Activated CD4-positive, alpha-beta T cell treated with anti-CD3 and anti-CD28 coated beads for 36 hours (primary cell): ENCODE measurements at regions not wholly inside any gene's neighbourhood (a gene's known extent, or its start where the extent isn't known, plus 50 kb on each side); places are given as distances from the start of the nearest gene placed in this dataset.
"Not testable (repeated sequence)": the region's sequence is repeated elsewhere in the genome, so short reads cannot be mapped to it uniquely, and the experiment has no call there.

Experiments
- ATAC-seq: fragments of 200-7000 bp; cut with Tn5 transposase; one replicate; pipeline ENCODE4 v1.10.0; 2021; ENCODE audit warnings: mild to moderate bottlenecking, moderate library complexity
- CTCF ChIA-PET: fragments of 350-600 bp; sonication (Branson Sonifier 250); formaldehyde crosslinking; loops from one replicate; lab custom pipeline; 2021; ENCODE audit warnings: antibody characterized with exemption; lab: Charles Lee
- POLR2A ChIA-PET: fragments of 350-600 bp; sonication (Branson Sonifier 250); formaldehyde crosslinking; loops from one replicate; lab custom pipeline; 2021; ENCODE audit warnings: antibody characterized with exemption, inconsistent platforms; lab: Charles Lee
- DNase-seq: peaks from one replicate; pipeline ENCODE4 v3.0.0-alpha.2; 2020
- H3K27ac Mint-ChIP-seq: one replicate; pipeline ENCODE4 v1.8.0; 2021; ENCODE audit warnings: mixed read lengths
- H3K27me3 Mint-ChIP-seq: one replicate; pipeline ENCODE4 v1.8.0; 2021; ENCODE audit warnings: mixed read lengths
- H3K36me3 Mint-ChIP-seq: one replicate; pipeline ENCODE4 v1.8.0; 2021; ENCODE audit warnings: low read depth, mixed read lengths
- H3K4me1 Mint-ChIP-seq: one replicate; pipeline ENCODE4 v1.8.0; 2021; ENCODE audit warnings: mixed read lengths
- H3K4me3 Mint-ChIP-seq: one replicate; pipeline ENCODE4 v1.8.0; 2021; ENCODE audit warnings: mild to moderate bottlenecking, moderate library complexity, mixed read lengths
- H3K9me3 Mint-ChIP-seq: one replicate; pipeline ENCODE4 v1.8.0; 2021; ENCODE audit warnings: low read depth, mixed read lengths
- intact Hi-C, 2 experiments: fragments of 100-400 bp; cut with DNase I in 1 of 2; cut with micrococcal nuclease in 1 of 2; formaldehyde crosslinking; loops; one replicate each; pipeline versions ENCODE4 v1.14.2 to v1.15.1; 2022 to 2024; cut with DNase I, micrococcal nuclease

DNA sequence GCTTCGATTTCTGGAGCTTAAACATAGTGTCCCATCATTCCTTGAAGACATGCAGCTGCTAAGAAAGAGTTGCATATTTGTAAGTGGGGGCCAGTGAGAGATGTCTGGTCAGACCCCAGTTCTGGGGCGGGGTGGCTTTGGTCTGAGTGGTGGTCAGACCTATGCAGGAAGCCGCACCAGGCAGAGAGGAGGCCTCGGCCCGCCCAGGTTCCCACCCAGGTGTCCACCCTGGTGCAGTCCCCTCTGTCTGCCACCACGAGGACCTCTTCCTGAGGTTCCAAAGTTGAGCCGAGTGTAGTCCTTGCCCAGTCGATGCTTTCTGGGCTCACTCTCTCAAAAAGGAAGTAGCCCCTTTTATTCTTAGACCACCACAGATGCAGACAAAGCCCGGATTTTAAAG, 122.6 kb upstream of the DLG1 start:
- no peak for DNase-seq
- Mint-ChIP-seq H3K9me3 (no peaks in the 10 kb centered on the region), H3K27me3 (peaks cover 6% of the 10 kb centered on the region), H3K36me3 (no peaks in the 10 kb centered on the region), H3K4me3 (no peak overlapping the region), H3K27ac (no peak overlapping the region), H3K4me1 (no peaks in the 10 kb centered on the region)
- ChIA-PET POLR2A (no interaction called here), CTCF (no interaction called here)
- intact Hi-C loops: no loop called here
- ATAC-seq: no peak

DNA sequence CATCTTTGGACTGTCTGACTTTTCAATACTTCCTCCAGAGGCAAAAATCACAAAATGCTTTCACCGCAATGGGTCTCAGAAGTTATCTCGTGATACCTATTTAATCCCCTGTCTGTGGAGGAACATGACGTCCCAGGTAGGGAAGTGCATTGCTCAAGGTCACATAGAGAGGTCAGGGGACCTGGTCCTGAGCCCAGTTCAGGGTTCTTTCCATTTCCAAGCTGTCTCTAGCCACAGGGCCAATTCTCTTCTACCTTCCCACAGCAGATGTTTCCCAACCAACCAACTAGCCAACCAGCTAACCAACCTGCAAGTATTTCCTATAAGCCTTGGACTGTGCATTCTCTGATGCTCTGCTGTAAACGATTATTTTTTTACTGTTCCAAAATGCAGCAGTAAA, 122.2 kb upstream of the DLG1 start:
- H3K4me3 Mint-ChIP-seq: no peak overlapping the region
- H3K36me3 Mint-ChIP-seq: no peaks in the 10 kb centered on the region

DNA sequence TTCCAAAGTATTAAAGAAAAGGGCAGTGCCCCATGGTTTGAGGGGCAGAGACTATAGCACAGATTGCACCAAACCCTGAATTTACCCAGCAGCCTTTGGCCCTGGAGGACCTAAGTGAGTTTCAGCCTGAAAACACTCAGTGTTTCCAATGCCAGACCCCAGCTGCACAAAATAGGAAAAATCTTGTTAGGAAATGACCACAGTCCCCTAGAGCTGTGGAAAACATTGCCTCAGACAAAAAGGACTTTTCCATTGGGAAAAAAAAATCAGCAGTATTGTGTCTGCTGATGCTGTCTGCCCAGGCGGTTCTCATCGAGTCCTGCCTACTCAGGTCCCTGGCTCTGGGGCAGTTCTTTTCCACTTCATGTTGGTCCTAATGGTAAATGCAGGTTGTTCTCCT, 121.7 kb upstream of the DLG1 start:
- Mint-ChIP-seq H3K27me3 (peaks cover 6% of the 10 kb centered on the region), H3K4me1 (no peaks in the 10 kb centered on the region), H3K27ac (no peak overlapping the region), H3K9me3 (no peaks in the 10 kb centered on the region), H3K36me3 (no peaks in the 10 kb centered on the region), H3K4me3 (no peak overlapping the region)
- DNase-seq (no peak), ATAC-seq (no peak)
- ChIA-PET CTCF (interaction anchor here (0.5 kb wide), 1 partner anchor 25 kb away, joined by 4 read pairs; no protein-coding TSS in a partner anchor), POLR2A (no interaction called here)
- intact Hi-C loops: no loop called here

More for the DNA sequence above, 122.2 kb upstream of the DLG1 start:
- Mint-ChIP-seq H3K9me3 (no peaks in the 10 kb centered on the region), H3K4me1 (no peaks in the 10 kb centered on the region), H3K27ac (no peak overlapping the region), H3K27me3 (peaks cover 6% of the 10 kb centered on the region)
- intact Hi-C loops: no loop called here
- ATAC-seq (no peak), DNase-seq (no peak)
- ChIA-PET CTCF (interaction anchor here (0.5 kb wide), 1 partner anchor 26 kb away, joined by 4 read pairs; no protein-coding TSS in a partner anchor), POLR2A (no interaction called here)

DNA sequence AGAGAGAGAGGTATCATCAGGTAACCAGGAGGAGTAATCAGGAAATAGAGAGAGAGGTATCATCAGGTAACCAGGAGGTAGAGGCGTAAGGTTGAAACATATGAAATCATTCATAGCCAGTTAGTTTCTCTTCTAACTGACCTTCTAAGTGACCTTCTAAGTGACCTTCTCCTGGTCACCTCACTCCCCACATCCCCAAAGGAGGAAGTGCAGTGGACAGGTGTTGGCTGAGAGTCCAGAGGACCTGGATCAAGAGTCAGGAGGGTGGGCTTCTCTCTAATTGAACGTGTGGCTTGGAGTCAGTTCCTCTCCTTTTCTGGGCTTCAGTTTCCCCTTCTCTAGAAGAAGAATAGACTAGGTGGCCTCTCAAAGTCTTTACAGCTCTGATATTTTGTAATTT, 121.3 kb upstream of the DLG1 start:
- intact Hi-C loops: no loop called here
- no peaks in the 10 kb centered on the region for H3K9me3 Mint-ChIP-seq
- CTCF ChIA-PET: interaction anchor here (0.5 kb wide), 1 partner anchor 25 kb away, joined by 4 read pairs; no protein-coding TSS in a partner anchor
- no peaks in the 10 kb centered on the region for H3K36me3 Mint-ChIP-seq
- H3K27ac Mint-ChIP-seq: no peak overlapping the region
- POLR2A ChIA-PET: no interaction called here
- no peak for ATAC-seq
- peaks cover 6% of the 10 kb centered on the region for H3K27me3 Mint-ChIP-seq
- H3K4me3 Mint-ChIP-seq: no peak overlapping the region
- no peak for DNase-seq
- no peaks in the 10 kb centered on the region for H3K4me1 Mint-ChIP-seq

DNA sequence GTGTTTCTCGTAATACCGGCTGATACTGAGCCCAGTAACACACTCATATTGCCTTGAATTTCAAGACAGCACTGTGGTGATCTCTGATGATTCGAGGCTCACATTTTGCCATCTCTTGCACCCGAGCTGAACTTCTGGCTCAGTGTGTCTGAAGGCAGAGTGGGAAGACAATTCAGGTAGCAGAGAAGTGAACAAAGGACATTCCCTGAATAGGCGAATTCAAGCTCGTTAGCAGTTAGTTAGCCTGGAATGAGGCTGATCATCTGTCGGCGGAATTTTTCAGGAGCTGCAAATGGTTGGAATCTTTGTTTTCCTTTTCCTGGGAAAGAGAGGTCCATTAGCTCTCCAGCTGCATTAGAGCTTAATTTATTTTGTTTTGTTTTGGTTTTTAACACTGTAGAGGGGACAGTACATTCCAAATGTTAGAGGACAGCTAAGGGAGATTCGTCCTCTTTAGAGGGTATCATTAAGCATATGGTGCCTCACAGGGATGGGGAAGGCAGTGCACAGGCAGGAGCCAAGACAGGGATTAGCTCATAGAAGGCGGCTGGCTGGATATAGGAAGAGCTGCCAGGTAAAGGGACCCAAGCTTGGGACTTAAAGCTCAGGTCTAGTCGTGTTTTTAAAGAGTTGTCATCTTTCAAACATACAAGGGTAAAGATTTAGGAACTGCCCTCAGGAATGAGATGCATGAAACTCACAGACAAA, 119.7 kb upstream of the DLG1 start:
- no peak for DNase-seq
- H3K9me3 Mint-ChIP-seq: peaks cover 2% of the 10 kb centered on the region
- no peaks in the 10 kb centered on the region for H3K36me3 Mint-ChIP-seq
- ChIA-PET POLR2A (no interaction called here), CTCF (interaction anchor here (0.6 to 0.8 kb wide), 4 partner anchors 10 to 62 kb away, joined by 3 to 4 read pairs (median 3); no protein-coding TSS in a partner anchor)
- ATAC-seq: no peak
- H3K27ac Mint-ChIP-seq: no peak overlapping the region
- intact Hi-C loops: no loop called here
- no peak overlapping the region for H3K4me3 Mint-ChIP-seq
- no peaks in the 10 kb centered on the region for H3K4me1 Mint-ChIP-seq
- peaks cover 3% of the 10 kb centered on the region for H3K27me3 Mint-ChIP-seq

DNA sequence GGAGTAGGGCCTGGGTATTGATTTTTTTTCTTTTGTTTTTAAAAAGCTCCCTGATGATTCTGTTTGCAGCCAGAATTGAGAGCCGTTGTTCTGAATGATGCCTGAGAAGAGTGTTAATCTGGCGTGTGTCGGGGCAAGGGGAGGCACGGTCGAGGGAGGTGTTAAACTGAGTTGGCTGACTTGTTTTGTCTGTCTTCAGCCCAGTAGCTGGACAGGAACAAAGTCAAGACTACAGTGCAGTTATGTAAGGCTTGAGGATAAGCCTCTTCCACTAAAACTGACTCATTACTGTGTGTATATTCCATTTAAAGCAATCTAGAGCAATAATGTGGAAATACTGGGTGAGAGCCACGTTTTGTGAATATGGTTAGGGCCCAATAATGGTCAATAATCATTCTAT, 119.0 kb upstream of the DLG1 start:
- Mint-ChIP-seq H3K36me3 (no peaks in the 10 kb centered on the region), H3K9me3 (peaks cover 2% of the 10 kb centered on the region), H3K27ac (no peak overlapping the region), H3K4me3 (no peak overlapping the region), H3K27me3 (peaks cover 3% of the 10 kb centered on the region), H3K4me1 (no peaks in the 10 kb centered on the region)
- intact Hi-C loops: no loop called here
- ChIA-PET POLR2A (no interaction called here), CTCF (interaction anchor here (0.7 to 0.8 kb wide), 3 partner anchors 11 to 17 kb away, joined by 3 read pairs; no protein-coding TSS in a partner anchor)
- ATAC-seq: no peak
- no peak for DNase-seq

DNA sequence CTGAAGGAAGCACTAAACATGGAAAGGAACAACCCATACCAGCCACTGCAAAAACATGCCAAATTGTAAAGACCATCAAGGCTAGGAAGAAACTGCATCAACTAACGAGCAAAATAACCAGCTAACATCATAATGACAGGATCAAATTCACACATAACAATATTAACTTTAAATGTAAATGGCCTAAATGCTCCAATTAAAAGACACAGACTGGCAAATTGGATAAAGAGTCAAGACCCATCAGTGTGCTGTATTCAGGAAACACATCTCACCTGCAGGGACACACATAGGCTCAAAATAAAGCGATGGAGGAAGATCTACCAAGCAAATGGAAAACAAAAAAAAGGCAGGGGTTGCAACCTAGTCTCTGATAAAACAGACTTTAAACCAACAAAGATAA, 113.5 kb upstream of the DLG1 start:
- H3K9me3 Mint-ChIP-seq, H3K36me3 Mint-ChIP-seq, H3K4me1 Mint-ChIP-seq, intact Hi-C loops, CTCF ChIA-PET, ATAC-seq, POLR2A ChIA-PET, DNase-seq, H3K27ac Mint-ChIP-seq, H3K4me3 Mint-ChIP-seq: not testable (repeated sequence)
- peaks cover 11% of the 10 kb centered on the region for H3K27me3 Mint-ChIP-seq

DNA sequence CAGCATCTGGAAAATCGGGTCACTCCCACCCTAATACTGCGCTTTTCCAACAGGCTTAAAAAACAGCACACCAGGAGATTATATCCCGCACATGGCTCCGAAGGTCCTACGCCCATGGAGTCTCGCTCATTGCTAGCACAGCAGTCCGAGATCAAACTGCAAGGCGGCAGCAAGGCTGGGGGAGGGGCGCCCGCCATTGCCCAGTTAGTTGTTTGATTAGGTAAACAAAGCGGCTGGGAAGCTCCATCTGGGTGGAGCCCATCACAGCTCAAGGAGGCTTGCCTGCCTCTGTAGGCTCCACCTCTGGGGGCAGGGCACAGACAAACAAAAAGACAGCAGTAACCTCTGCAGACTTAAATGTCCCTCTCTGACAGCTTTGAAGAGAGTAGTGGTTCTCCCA, 111.8 kb upstream of the DLG1 start:
- H3K4me3 Mint-ChIP-seq, intact Hi-C loops, H3K27ac Mint-ChIP-seq, H3K9me3 Mint-ChIP-seq, DNase-seq, H3K36me3 Mint-ChIP-seq, H3K4me1 Mint-ChIP-seq, CTCF ChIA-PET, ATAC-seq, POLR2A ChIA-PET: not testable (repeated sequence)
- peaks cover 11% of the 10 kb centered on the region for H3K27me3 Mint-ChIP-seq

DNA sequence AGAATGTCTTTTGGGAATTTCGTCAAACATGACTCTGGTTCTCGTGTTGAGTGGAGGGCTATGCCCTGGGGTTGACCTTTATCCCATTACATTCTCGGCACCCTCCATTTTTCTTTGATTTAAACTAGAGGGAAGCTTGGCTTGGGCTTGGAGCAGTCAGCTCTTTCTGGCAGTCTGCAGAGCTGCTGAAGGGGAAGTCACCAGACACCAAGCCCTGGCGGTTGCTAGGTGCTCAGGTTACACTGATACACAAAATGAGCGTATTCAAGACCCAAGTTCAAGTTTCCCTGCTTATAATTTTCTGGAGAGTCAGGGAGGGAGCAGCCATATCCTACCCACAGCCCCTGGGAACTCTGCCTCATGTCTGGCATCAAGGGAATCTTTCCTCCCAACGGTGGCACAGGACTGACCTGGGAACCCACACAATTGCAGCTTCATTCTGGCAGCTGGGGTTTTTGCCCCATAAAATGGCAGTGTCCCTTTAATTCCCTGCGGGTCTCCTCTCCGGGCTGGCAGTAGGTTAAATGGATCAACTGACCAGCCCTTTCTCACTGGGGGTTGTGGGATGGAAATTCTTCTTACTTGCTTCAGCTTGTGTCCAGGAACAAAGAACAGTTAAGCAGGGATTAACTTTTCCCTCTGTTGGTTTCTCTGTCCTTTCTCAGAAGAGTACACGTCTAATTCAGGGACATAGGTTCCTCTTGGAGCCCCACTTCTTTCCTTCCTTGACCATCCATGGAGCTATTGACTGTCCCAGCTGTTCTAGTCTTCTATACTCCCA, 110.0 kb upstream of the DLG1 start:
- Mint-ChIP-seq H3K4me3 (no peak overlapping the region), H3K36me3 (no peaks in the 10 kb centered on the region), H3K9me3 (peaks cover 5% of the 10 kb centered on the region), H3K27ac (no peak overlapping the region), H3K27me3 (peaks cover 16% of the 10 kb centered on the region), H3K4me1 (no peaks in the 10 kb centered on the region)
- ATAC-seq (no peak), DNase-seq (no peak)
- intact Hi-C loops: no loop called here
- CTCF ChIA-PET: no interaction called here
- POLR2A ChIA-PET: no interaction called here

DNA sequence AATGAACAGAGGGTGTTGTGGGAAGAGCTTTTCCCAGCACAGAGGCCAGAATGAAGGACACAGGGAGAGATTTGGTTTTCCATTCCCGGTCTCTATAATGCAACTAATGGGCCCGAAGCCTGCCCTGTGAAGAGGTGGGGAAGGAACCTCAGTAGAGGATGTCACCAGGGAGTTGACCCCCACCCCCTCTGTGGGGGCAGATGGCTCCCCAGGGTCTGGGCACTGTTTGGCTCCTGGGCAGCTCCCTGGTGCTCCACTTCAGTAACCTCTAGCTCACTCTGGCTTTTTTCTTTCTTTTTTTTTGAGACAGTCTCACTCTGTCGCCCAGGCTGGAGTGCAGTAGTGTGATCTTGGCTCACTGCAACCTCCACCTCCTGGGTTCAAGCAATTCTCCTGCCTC, 109.1 kb upstream of the DLG1 start:
- no peak for DNase-seq
- ChIA-PET CTCF (no interaction called here), POLR2A (no interaction called here)
- no peak overlapping the region for H3K4me3 Mint-ChIP-seq
- H3K36me3 Mint-ChIP-seq: no peaks in the 10 kb centered on the region
- no peak overlapping the region for H3K27ac Mint-ChIP-seq
- intact Hi-C loops: no loop called here
- ATAC-seq: no peak
- H3K9me3 Mint-ChIP-seq: peaks cover 5% of the 10 kb centered on the region
- no peaks in the 10 kb centered on the region for H3K4me1 Mint-ChIP-seq
- peaks cover 16% of the 10 kb centered on the region for H3K27me3 Mint-ChIP-seq

DNA sequence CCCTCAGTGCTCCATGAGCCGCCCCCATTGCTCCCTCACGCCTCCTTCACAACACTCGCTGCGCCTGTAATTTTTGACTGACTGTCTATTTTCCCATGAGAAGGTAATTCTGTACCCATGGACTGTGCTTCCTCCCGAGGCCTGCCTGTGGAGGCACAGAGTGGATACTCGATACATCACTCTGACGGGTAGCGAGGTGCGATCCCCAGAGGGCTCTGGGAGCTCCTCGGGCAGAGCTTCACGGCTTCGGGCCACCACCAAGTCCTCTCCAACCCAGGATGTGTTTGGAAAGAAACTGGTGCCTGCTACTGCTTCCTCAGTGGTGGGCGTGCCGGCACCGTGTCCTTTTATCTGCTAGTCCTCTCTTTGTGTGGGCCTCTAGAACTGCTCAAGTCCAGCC, 108.6 kb upstream of the DLG1 start:
- ATAC-seq: no peak
- CTCF ChIA-PET: no interaction called here
- intact Hi-C loops: no loop called here
- no peaks in the 10 kb centered on the region for H3K36me3 Mint-ChIP-seq
- H3K27me3 Mint-ChIP-seq: peaks cover 16% of the 10 kb centered on the region
- no peak overlapping the region for H3K4me3 Mint-ChIP-seq
- H3K4me1 Mint-ChIP-seq: no peaks in the 10 kb centered on the region
- H3K27ac Mint-ChIP-seq: no peak overlapping the region
- POLR2A ChIA-PET: no interaction called here
- DNase-seq: no peak
- H3K9me3 Mint-ChIP-seq: peaks cover 5% of the 10 kb centered on the region

DNA sequence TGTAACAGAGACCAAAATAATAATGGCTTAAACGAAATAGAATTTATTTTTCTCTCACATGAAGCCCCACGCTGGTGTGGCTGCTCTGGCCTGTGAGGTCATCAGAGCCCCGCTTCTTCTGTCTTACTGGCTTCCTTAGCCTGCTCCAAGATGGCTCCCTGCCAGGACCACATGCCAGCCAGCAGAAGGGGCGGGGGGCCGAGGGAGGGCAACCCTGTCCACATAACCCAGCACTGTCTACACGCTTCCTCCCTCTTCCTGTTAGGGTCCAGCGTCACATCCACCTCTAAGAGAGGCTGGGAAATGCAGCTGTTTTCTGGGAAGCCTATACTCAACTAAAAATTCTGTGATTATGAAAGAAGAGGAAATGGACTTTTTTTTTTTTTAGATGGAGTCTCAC, 107.9 kb upstream of the DLG1 start:
- Mint-ChIP-seq H3K27me3 (peaks cover 16% of the 10 kb centered on the region), H3K36me3 (no peaks in the 10 kb centered on the region), H3K4me3 (no peak overlapping the region), H3K9me3 (peaks cover 3% of the 10 kb centered on the region), H3K4me1 (no peaks in the 10 kb centered on the region), H3K27ac (no peak overlapping the region)
- ChIA-PET CTCF (no interaction called here), POLR2A (no interaction called here)
- intact Hi-C loops: no loop called here
- ATAC-seq: no peak
- DNase-seq: no peak
